ENCODE measurements at regions not wholly inside any gene's neighbourhood (a gene's known extent, or its start where the extent isn't known, plus 50 kb on each side); places are given as distances from the start of the nearest gene placed in this dataset.

DNA sequence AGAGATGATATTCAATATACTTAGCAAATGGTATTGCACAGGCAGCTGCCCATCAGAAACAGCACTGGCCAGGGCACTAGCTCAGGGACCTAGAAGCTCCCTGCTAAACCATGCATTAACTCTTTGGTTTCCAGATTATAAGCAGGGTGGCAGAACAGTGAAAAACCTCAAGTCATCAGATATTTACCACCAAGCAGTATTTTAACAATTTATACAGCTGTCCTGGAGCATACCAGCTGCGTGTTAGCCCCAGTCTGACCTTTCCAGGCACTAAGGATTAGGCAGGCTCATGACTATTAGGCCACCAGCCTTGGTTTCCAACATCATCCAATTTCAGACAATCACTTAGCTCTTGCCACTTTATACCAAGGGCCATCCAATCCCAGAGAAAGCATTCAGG, 326.5 kb downstream of the CAAP1 start:
- peaks cover 3% of the 10 kb centered on the region for H3K27me3 Mint-ChIP-seq
- no peak for DNase-seq (ENCODE audit: low spot score, unreplicated experiment)
- H3K9me3 Mint-ChIP-seq (ENCODE audit: low read depth): no peaks in the 10 kb centered on the region
- no peak overlapping the region for H3K4me3 Mint-ChIP-seq (ENCODE audit: low read depth)
- H3K36me3 Mint-ChIP-seq (ENCODE audit: insufficient read depth): no peaks in the 10 kb centered on the region
- H3K4me1 Mint-ChIP-seq (ENCODE audit: low read depth): peaks cover 3% of the 10 kb centered on the region
- no peak overlapping the region for H3K27ac Mint-ChIP-seq
- TF ChIP-seq, protein P1, sequence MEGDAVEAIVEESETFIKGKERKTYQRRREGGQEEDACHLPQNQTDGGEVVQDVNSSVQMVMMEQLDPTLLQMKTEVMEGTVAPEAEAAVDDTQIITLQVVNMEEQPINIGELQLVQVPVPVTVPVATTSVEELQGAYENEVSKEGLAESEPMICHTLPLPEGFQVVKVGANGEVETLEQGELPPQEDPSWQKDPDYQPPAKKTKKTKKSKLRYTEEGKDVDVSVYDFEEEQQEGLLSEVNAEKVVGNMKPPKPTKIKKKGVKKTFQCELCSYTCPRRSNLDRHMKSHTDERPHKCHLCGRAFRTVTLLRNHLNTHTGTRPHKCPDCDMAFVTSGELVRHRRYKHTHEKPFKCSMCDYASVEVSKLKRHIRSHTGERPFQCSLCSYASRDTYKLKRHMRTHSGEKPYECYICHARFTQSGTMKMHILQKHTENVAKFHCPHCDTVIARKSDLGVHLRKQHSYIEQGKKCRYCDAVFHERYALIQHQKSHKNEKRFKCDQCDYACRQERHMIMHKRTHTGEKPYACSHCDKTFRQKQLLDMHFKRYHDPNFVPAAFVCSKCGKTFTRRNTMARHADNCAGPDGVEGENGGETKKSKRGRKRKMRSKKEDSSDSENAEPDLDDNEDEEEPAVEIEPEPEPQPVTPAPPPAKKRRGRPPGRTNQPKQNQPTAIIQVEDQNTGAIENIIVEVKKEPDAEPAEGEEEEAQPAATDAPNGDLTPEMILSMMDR (IDR thresholded peaks at IDR 0.05; ENCODE audit: unreplicated experiment): no peak

DNA sequence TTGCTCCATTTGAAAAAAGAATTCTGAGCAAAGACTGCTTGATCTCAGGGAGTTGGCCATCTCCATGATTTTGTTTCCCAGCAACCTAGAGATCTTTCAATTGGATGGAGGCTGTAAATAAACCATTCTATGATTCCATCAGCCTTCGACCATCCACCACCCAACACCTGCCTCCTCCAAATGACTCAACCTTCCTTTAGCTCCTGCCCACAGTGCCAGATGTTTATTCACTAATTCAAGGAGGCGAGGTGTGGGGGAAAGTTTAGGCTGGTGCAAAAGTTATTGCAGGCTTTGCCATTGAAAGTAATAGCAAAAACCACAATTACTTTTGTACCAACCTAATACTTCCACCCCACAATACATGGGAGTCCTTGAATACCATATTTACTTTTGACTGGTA, 327.5 kb downstream of the CAAP1 start:
- peaks cover 3% of the 10 kb centered on the region for H3K4me1 Mint-ChIP-seq (ENCODE audit: low read depth)
- no peaks in the 10 kb centered on the region for H3K9me3 Mint-ChIP-seq (ENCODE audit: low read depth)
- H3K4me3 Mint-ChIP-seq (ENCODE audit: low read depth): no peak overlapping the region
- TF ChIP-seq, protein P1 (IDR thresholded peaks at IDR 0.05; ENCODE audit: unreplicated experiment): no peak
- H3K27ac Mint-ChIP-seq: no peak overlapping the region
- peaks cover 3% of the 10 kb centered on the region for H3K27me3 Mint-ChIP-seq
- DNase-seq (ENCODE audit: low spot score, unreplicated experiment): no peak
- no peaks in the 10 kb centered on the region for H3K36me3 Mint-ChIP-seq (ENCODE audit: insufficient read depth)

DNA sequence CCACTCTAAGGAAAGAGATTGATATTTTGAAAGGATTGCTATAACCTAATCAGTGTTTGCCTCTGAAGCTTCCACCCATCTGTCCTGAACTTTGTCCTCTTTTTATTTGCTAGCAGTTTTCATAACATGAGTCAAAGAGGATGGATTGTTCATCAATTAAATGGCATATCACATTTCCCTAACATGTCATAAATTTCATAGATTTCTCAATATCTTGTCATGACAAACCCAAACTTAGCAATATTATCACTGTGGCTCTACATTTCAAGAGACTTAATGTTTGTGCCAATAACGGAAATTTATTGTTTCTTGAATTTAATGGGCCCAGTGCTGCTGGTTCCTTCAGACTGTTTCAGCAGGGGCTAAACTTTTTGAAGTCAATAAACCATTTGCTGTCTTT, 330.3 kb downstream of the CAAP1 start:
- H3K27ac Mint-ChIP-seq: no peak overlapping the region
- TF ChIP-seq, protein P1 (IDR thresholded peaks at IDR 0.05; ENCODE audit: unreplicated experiment): no peak

DNA sequence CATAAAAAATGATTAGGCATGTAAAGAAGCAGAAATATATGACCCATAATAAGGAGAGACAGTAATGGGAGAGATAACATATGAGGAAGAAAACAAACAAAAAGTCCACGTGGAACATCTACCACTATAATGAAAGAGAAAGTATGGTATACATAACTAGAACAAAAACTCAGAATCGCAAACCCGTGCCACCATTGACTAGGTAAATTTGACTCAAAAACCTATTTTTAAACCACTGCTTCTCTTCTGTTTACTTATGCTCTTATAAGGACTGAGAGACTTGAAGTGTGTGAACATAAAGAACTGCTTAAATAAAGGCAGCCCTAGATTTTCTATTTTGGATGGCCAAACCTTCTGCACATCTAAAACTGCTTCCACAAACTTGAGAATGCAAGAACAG, 330.7 kb downstream of the CAAP1 start:
- no peak overlapping the region for H3K4me3 Mint-ChIP-seq (ENCODE audit: low read depth)
- H3K4me1 Mint-ChIP-seq (ENCODE audit: low read depth): peaks cover 3% of the 10 kb centered on the region
- H3K9me3 Mint-ChIP-seq (ENCODE audit: low read depth): no peaks in the 10 kb centered on the region

More for the DNA sequence above, 330.3 kb downstream of the CAAP1 start:
- Mint-ChIP-seq H3K4me1 (ENCODE audit: low read depth) (peaks cover 3% of the 10 kb centered on the region), H3K27me3 (peaks cover 3% of the 10 kb centered on the region), H3K9me3 (ENCODE audit: low read depth) (no peaks in the 10 kb centered on the region), H3K4me3 (ENCODE audit: low read depth) (no peak overlapping the region), H3K36me3 (ENCODE audit: insufficient read depth) (no peaks in the 10 kb centered on the region)
- DNase-seq (ENCODE audit: low spot score, unreplicated experiment): no peak

DNA sequence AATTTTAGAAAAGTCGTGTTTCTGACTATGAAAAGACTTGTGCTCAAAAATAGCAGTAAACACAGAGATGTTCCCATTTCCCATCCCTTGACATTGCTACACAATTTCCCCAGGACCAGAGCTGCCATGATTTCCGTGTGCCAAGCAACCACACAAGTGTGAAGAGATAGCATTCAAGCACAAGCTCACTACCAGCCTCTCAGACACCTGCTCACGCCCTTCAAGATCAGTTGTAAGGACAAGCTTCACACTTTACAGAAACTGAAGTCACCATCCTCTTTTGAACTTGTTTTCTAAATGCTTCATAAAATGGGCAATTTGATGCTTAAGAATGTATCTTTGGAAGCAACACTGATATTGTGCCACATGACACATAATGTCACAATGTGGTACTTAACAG, 333.1 kb downstream of the CAAP1 start:
- TF ChIP-seq, protein P1 (IDR thresholded peaks at IDR 0.05; ENCODE audit: unreplicated experiment): no peak
- H3K9me3 Mint-ChIP-seq (ENCODE audit: low read depth): no peaks in the 10 kb centered on the region
- no peak overlapping the region for H3K4me3 Mint-ChIP-seq (ENCODE audit: low read depth)
- H3K27ac Mint-ChIP-seq: no peak overlapping the region
- H3K27me3 Mint-ChIP-seq: no peaks in the 10 kb centered on the region
- H3K4me1 Mint-ChIP-seq (ENCODE audit: low read depth): peaks cover 3% of the 10 kb centered on the region
- no peaks in the 10 kb centered on the region for H3K36me3 Mint-ChIP-seq (ENCODE audit: insufficient read depth)
- DNase-seq (ENCODE audit: low spot score, unreplicated experiment): no peak

More for the DNA sequence above, 330.7 kb downstream of the CAAP1 start:
- H3K36me3 Mint-ChIP-seq (ENCODE audit: insufficient read depth): no peaks in the 10 kb centered on the region
- peaks cover 3% of the 10 kb centered on the region for H3K27me3 Mint-ChIP-seq
- no peak for DNase-seq (ENCODE audit: low spot score, unreplicated experiment)
- no peak overlapping the region for H3K27ac Mint-ChIP-seq
- TF ChIP-seq, protein P1 (IDR thresholded peaks at IDR 0.05; ENCODE audit: unreplicated experiment): no peak
